Renal pelvis (tissue), 1 donor: ENCODE measurements at regions not wholly inside any gene's neighbourhood (a gene's known extent, or its start where the extent isn't known, plus 50 kb on each side); places are given as distances from the start of the nearest gene placed in this dataset.
"Not testable (repeated sequence)": the region's sequence is repeated elsewhere in the genome, so short reads cannot be mapped to it uniquely, and the experiment has no call there.

Source experiments
- DNase-seq: peaks from one replicate; pipeline ENCODE4 v3.0.0-alpha.2; 2013

- DNase-seq = no peak
Measured at GRCh38 chr15:39502611-39503195, 78.2 kb upstream of the THBS1 start.

- DNase-seq = no peak
Measured at GRCh38 chr15:39503526-39503925, 77.4 kb upstream of the THBS1 start.

- DNase-seq = no peak
Measured at GRCh38 chr15:39504808-39505207, 76.1 kb upstream of the THBS1 start.

- no peak for DNase-seq
Measured at GRCh38 chr15:39506146-39506545, 74.7 kb upstream of the THBS1 start.

GRCh38 chr15:39508536-39508935 is 72.3 kb upstream of the THBS1 start:
- DNase-seq = no peak

GRCh38 chr15:39510001-39510701 is 70.7 kb upstream of the THBS1 start:
- no peak for DNase-seq

GRCh38 chr15:39511000-39511915 is 69.6 kb upstream of the THBS1 start:
- no peak for DNase-seq

- no peak for DNase-seq
Measured at GRCh38 chr15:39511916-39512260, 69.0 kb upstream of the THBS1 start.

- DNase-seq = no peak
Measured at GRCh38 chr15:39512643-39513042, 68.2 kb upstream of the THBS1 start.

- no peak for DNase-seq
Measured at GRCh38 chr15:39513936-39514335, 66.9 kb upstream of the THBS1 start.

GRCh38 chr15:39514933-39515332 is 65.9 kb upstream of the THBS1 start:
- DNase-seq = no peak

GRCh38 chr15:39515765-39516164 is 65.1 kb upstream of the THBS1 start:
- DNase-seq = no peak

- DNase-seq = no peak
Measured at GRCh38 chr15:39517122-39517855, 63.6 kb upstream of the THBS1 start.

- not testable (repeated sequence) for DNase-seq
Measured at GRCh38 chr15:39523968-39524367, 56.9 kb upstream of the THBS1 start.

GRCh38 chr15:39529457-39529856 is 51.4 kb upstream of the THBS1 start:
- DNase-seq = no peak

- no peak for DNase-seq
Measured at GRCh38 chr15:39530480-39531342, 50.2 kb upstream of the THBS1 start.
